ENCODE measurements at regions not wholly inside any gene's neighbourhood (a gene's known extent, or its start where the extent isn't known, plus 50 kb on each side); places are given as distances from the start of the nearest gene placed in this dataset.

- DNase-seq (ENCODE audit: low read depth): no peak
- TF ChIP-seq CTCF (IDR thresholded peaks at IDR 0.05; ENCODE audit: control insufficient read depth, extremely low read depth, insufficient read depth): no peak
- no peak overlapping the region for H3K4me3 ChIP-seq (ENCODE audit: low read depth, low read length)
These were observed 385.1 kb upstream of the CXorf51B start for GRCh38 chrX:146424422-146424821.

GRCh38 chrX:146433771-146434170 is 375.8 kb upstream of the CXorf51B start:
- TF ChIP-seq CTCF (IDR thresholded peaks at IDR 0.05; ENCODE audit: control insufficient read depth, extremely low read depth, insufficient read depth): no peak
- H3K4me3 ChIP-seq (ENCODE audit: low read depth, low read length): no peak overlapping the region
- no peak for DNase-seq (ENCODE audit: low read depth)

- no peak for DNase-seq (ENCODE audit: low read depth)
- no peak for TF ChIP-seq CTCF (IDR thresholded peaks at IDR 0.05; ENCODE audit: control insufficient read depth, extremely low read depth, insufficient read depth)
- H3K4me3 ChIP-seq (ENCODE audit: low read depth, low read length): no peak overlapping the region
These were observed 374.1 kb upstream of the CXorf51B start for GRCh38 chrX:146435472-146435871.

- no peak for DNase-seq (ENCODE audit: low read depth)
- no peak for TF ChIP-seq CTCF (IDR thresholded peaks at IDR 0.05; ENCODE audit: control insufficient read depth, extremely low read depth, insufficient read depth)
- no peak overlapping the region for H3K4me3 ChIP-seq (ENCODE audit: low read depth, low read length)
These were observed 360.8 kb upstream of the CXorf51B start for GRCh38 chrX:146448791-146449190.

GRCh38 chrX:146449243-146449642 is 360.3 kb upstream of the CXorf51B start:
- DNase-seq (ENCODE audit: low read depth): no peak
- no peak for TF ChIP-seq CTCF (IDR thresholded peaks at IDR 0.05; ENCODE audit: control insufficient read depth, extremely low read depth, insufficient read depth)
- H3K4me3 ChIP-seq (ENCODE audit: low read depth, low read length): no peak overlapping the region

- no peak overlapping the region for H3K4me3 ChIP-seq (ENCODE audit: low read depth, low read length)
- TF ChIP-seq CTCF (IDR thresholded peaks at IDR 0.05; ENCODE audit: control insufficient read depth, extremely low read depth, insufficient read depth): no peak
- DNase-seq (ENCODE audit: low read depth): no peak
These were observed 358.4 kb upstream of the CXorf51B start for GRCh38 chrX:146451136-146451535.

GRCh38 chrX:146454363-146454762 is 355.2 kb upstream of the CXorf51B start:
- no peak for DNase-seq (ENCODE audit: low read depth)
- no peak overlapping the region for H3K4me3 ChIP-seq (ENCODE audit: low read depth, low read length)
- no peak for TF ChIP-seq CTCF (IDR thresholded peaks at IDR 0.05; ENCODE audit: control insufficient read depth, extremely low read depth, insufficient read depth)
